CD4-positive, alpha-beta T cell (primary cell): ENCODE measurements at regions not wholly inside any gene's neighbourhood (a gene's known extent, or its start where the extent isn't known, plus 50 kb on each side); places are given as distances from the start of the nearest gene placed in this dataset.

Source experiments
- ATAC-seq: fragments of 200-7000 bp; cut with Tn5 transposase; one replicate; pipeline ENCODE4 v1.10.0; 2022; ENCODE audit warnings: mild to moderate bottlenecking; ENCODE audit not compliant: poor library complexity
- CTCF ChIA-PET: fragments of 350-600 bp; sonication (Branson Sonifier 250); formaldehyde crosslinking; loops from one replicate; lab custom pipeline; 2021; ENCODE audit warnings: antibody characterized with exemption, inconsistent platforms; lab: Charles Lee
- POLR2A ChIA-PET: fragments of 350-600 bp; sonication (Branson Sonifier 250); formaldehyde crosslinking; loops from one replicate; lab custom pipeline; 2021; ENCODE audit warnings: antibody characterized with exemption, inconsistent platforms; lab: Charles Lee
- DNase-seq, 14 experiments: peaks; one replicate each; pipeline ENCODE4 v3.0.0-alpha.2; 2013 to 2020; ENCODE audit warnings: mixed read lengths in 2 of 14
- H3K27ac ChIP-seq, 2 donors: one replicate each; pipeline versions ENCODE4 v1.5.1 to v1.7.0; 2013; ENCODE audit warnings: low read length in 2 of 2, low read depth in 1 of 2, mild to moderate bottlenecking in 1 of 2
- H3K27me3 ChIP-seq, 2 experiments: 1 replicate in 1 of 2; 2 replicates in 1 of 2; pipeline versions ENCODE4 v1.6.1 to v1.7.0; 2013; ENCODE audit warnings: low read length in 2 of 2, control low read depth in 1 of 2, mild to moderate bottlenecking in 1 of 2, moderate library complexity in 1 of 2; ENCODE audit not compliant: insufficient read depth in 2 of 2, control insufficient read depth in 1 of 2
- H3K36me3 ChIP-seq: one replicate; pipeline ENCODE4 v1.6.1; 2013; ENCODE audit warnings: low read length, control low read depth; ENCODE audit not compliant: insufficient read depth
- H3K4me1 ChIP-seq: one replicate; pipeline ENCODE4 v1.6.1; 2013; ENCODE audit warnings: low read length, control low read depth; ENCODE audit not compliant: insufficient read depth
- H3K4me3 ChIP-seq: one replicate; pipeline ENCODE4 v1.5.1; 2013; ENCODE audit warnings: mild to moderate bottlenecking, low read length, moderate library complexity
- H3K9me3 ChIP-seq, 2 experiments: 1 replicate in 1 of 2; 2 replicates in 1 of 2; pipeline versions ENCODE4 v1.6.1 to v1.7.0; 2013; ENCODE audit warnings: low read length in 2 of 2, mild to moderate bottlenecking in 2 of 2, control low read depth in 1 of 2, moderate library complexity in 1 of 2; ENCODE audit not compliant: control insufficient read depth in 1 of 2, insufficient read depth in 1 of 2
- H3K27ac Mint-ChIP-seq: one replicate; pipeline ENCODE4 v1.8.0; 2020; ENCODE audit warnings: mixed read lengths
- H3K27me3 Mint-ChIP-seq: one replicate; pipeline ENCODE4 v1.8.0; 2021; ENCODE audit warnings: mixed read lengths
- H3K36me3 Mint-ChIP-seq: one replicate; pipeline ENCODE4 v1.8.0; 2021; ENCODE audit warnings: low read depth, mixed read lengths
- H3K4me1 Mint-ChIP-seq: one replicate; pipeline ENCODE4 v1.8.0; 2021; ENCODE audit warnings: low read depth, mixed read lengths
- H3K4me3 Mint-ChIP-seq: one replicate; pipeline ENCODE4 v1.8.0; 2020; ENCODE audit warnings: mild to moderate bottlenecking, mixed read lengths
- H3K9me3 Mint-ChIP-seq: one replicate; pipeline ENCODE4 v1.8.0; 2020; ENCODE audit warnings: mixed read lengths
- CTCF ChIP-seq: fragments of 200-600 bp; IDR thresholded peaks from one replicate; pipeline ENCODE4 v1.8.0; 2022; ENCODE audit warnings: antibody characterized with exemption, mild to moderate bottlenecking
- intact Hi-C, 2 experiments: fragments of 100-400 bp; cut with DNase I in 1 of 2; cut with micrococcal nuclease in 1 of 2; formaldehyde crosslinking; loops; one replicate each; pipeline versions ENCODE4 v1.15.1 to v1.9.0; 2023 to 2025; cut with DNase I, micrococcal nuclease

- H3K4me3 Mint-ChIP-seq: no peak overlapping the region
- Histone ChIP-seq H3K27ac (no peak overlapping the region), H3K4me3 (no peak overlapping the region), H3K36me3 (no peaks in the 10 kb centered on the region), H3K9me3 (peaks cover 0 to 5% of the 10 kb centered on the region in 2 experiments), H3K4me1 (no peaks in the 10 kb centered on the region), H3K27me3 (no peaks in the 10 kb centered on the region)
- ATAC-seq: no peak
- H3K27me3 Mint-ChIP-seq: no peaks in the 10 kb centered on the region
- DNase-seq: no peak
- intact Hi-C loops: loop anchor here in 1 of 2 experiments (10.0 kb wide), 1 partner anchor 57 kb away; no protein-coding TSS in a partner anchor
- H3K4me1 Mint-ChIP-seq: no peaks in the 10 kb centered on the region
- ChIA-PET CTCF (no interaction called here), POLR2A (no interaction called here)
- H3K9me3 Mint-ChIP-seq: no peaks in the 10 kb centered on the region
- no peak for TF ChIP-seq CTCF
- H3K36me3 Mint-ChIP-seq: no peaks in the 10 kb centered on the region
- no peak overlapping the region for H3K27ac Mint-ChIP-seq
Measured at GRCh38 chr9:18368206-18368605, 105.7 kb upstream of the ADAMTSL1 start.

GRCh38 chr9:18371141-18371540, 102.8 kb upstream of the ADAMTSL1 start:
- Histone ChIP-seq H3K27me3 (no peaks in the 10 kb centered on the region), H3K9me3 (peaks cover 0 to 5% of the 10 kb centered on the region in 2 experiments), H3K27ac (no peak overlapping the region), H3K4me1 (no peaks in the 10 kb centered on the region), H3K4me3 (no peak overlapping the region), H3K36me3 (no peaks in the 10 kb centered on the region)
- intact Hi-C loops: no loop called here
- no peak overlapping the region for H3K4me3 Mint-ChIP-seq
- no peaks in the 10 kb centered on the region for H3K27me3 Mint-ChIP-seq
- H3K4me1 Mint-ChIP-seq: no peaks in the 10 kb centered on the region
- no peaks in the 10 kb centered on the region for H3K36me3 Mint-ChIP-seq
- POLR2A ChIA-PET: no interaction called here
- H3K9me3 Mint-ChIP-seq: no peaks in the 10 kb centered on the region
- no peak overlapping the region for H3K27ac Mint-ChIP-seq
- DNase-seq (no peak), ATAC-seq (no peak)
- no peak for TF ChIP-seq CTCF
- CTCF ChIA-PET: no interaction called here

- H3K27me3 ChIP-seq: no peaks in the 10 kb centered on the region
- CTCF ChIA-PET: no interaction called here
- DNase-seq (no peak), ATAC-seq (no peak)
- Mint-ChIP-seq H3K4me1 (no peaks in the 10 kb centered on the region), H3K9me3 (no peaks in the 10 kb centered on the region), H3K36me3 (no peaks in the 10 kb centered on the region), H3K27me3 (no peaks in the 10 kb centered on the region), H3K4me3 (no peak overlapping the region), H3K27ac (no peak overlapping the region)
- POLR2A ChIA-PET: no interaction called here
- no peak for TF ChIP-seq CTCF
- H3K36me3 ChIP-seq: no peaks in the 10 kb centered on the region
- peaks cover 0 to 5% of the 10 kb centered on the region in 2 experiments for H3K9me3 ChIP-seq
- no peaks in the 10 kb centered on the region for H3K4me1 ChIP-seq
- intact Hi-C loops: no loop called here
- no peak overlapping the region for H3K4me3 ChIP-seq
- no peak overlapping the region for H3K27ac ChIP-seq
Measured at GRCh38 chr9:18371621-18372020, 102.3 kb upstream of the ADAMTSL1 start.
